ENCODE measurements at regions not wholly inside any gene's neighbourhood (a gene's known extent, or its start where the extent isn't known, plus 50 kb on each side); places are given as distances from the start of the nearest gene placed in this dataset.

GRCh38 chr6:142695016-142695415 lies 250.0 kb downstream of the HIVEP2 start:
- Histone ChIP-seq H3K4me3 (no peak overlapping the region), H3K27me3 (no peaks in the 10 kb centered on the region), H3K36me3 (no peaks in the 10 kb centered on the region), H3K4me1 (peaks cover 22% of the 10 kb centered on the region), H3K9me3 (no peaks in the 10 kb centered on the region), H3K27ac (no peak overlapping the region)
- no peak for TF ChIP-seq POLR2A (IDR thresholded peaks at IDR 0.05)
- TF ChIP-seq CTCF (IDR thresholded peaks at IDR 0.05): no peak
- no peak for TF ChIP-seq POLR2AphosphoS5 (IDR thresholded peaks at IDR 0.05; ENCODE audit: insufficient read depth in 1 of 2, low read depth in 1 of 2)
- intact Hi-C loops (cut with DNase I): loop anchor here (5.0 to 10.0 kb wide), 2 partner anchors 540 to 732 kb away; no protein-coding TSS in a partner anchor
- no peak for DNase-seq (ENCODE audit: extremely low spot score in 2 of 2)

- Histone ChIP-seq H3K4me3 (no peak overlapping the region), H3K9me3 (no peaks in the 10 kb centered on the region), H3K27me3 (no peaks in the 10 kb centered on the region), H3K36me3 (no peaks in the 10 kb centered on the region), H3K27ac (no peak overlapping the region), H3K4me1 (peaks cover 22% of the 10 kb centered on the region)
- intact Hi-C loops (cut with DNase I): loop anchor here (5.0 to 10.0 kb wide), 2 partner anchors 538 to 731 kb away; no protein-coding TSS in a partner anchor
- no peak for TF ChIP-seq POLR2A (IDR thresholded peaks at IDR 0.05)
- no peak for TF ChIP-seq POLR2AphosphoS5 (IDR thresholded peaks at IDR 0.05; ENCODE audit: insufficient read depth in 1 of 2, low read depth in 1 of 2)
- TF ChIP-seq CTCF (IDR thresholded peaks at IDR 0.05): no peak
- DNase-seq (ENCODE audit: extremely low spot score in 2 of 2): no peak
Observed at GRCh38 chr6:142696123-142697000, 248.6 kb downstream of the HIVEP2 start.

GRCh38 chr6:142697001-142697335 lies 248.0 kb downstream of the HIVEP2 start:
- Histone ChIP-seq H3K27ac (no peak overlapping the region), H3K27me3 (no peaks in the 10 kb centered on the region)
- intact Hi-C loops (cut with DNase I): loop anchor here (5.0 to 10.0 kb wide), 2 partner anchors 538 to 730 kb away; no protein-coding TSS in a partner anchor

GRCh38 chr6:142697922-142698321 lies 247.1 kb downstream of the HIVEP2 start:
- Histone ChIP-seq H3K36me3 (no peaks in the 10 kb centered on the region), H3K4me1 (peaks cover 27% of the 10 kb centered on the region), H3K4me3 (no peak overlapping the region), H3K27me3 (no peaks in the 10 kb centered on the region), H3K9me3 (no peaks in the 10 kb centered on the region), H3K27ac (no peak overlapping the region)
- no peak for DNase-seq (ENCODE audit: extremely low spot score in 2 of 2)
- TF ChIP-seq CTCF (IDR thresholded peaks at IDR 0.05): no peak
- TF ChIP-seq POLR2AphosphoS5 (IDR thresholded peaks at IDR 0.05; ENCODE audit: insufficient read depth in 1 of 2, low read depth in 1 of 2): no peak
- no peak for TF ChIP-seq POLR2A (IDR thresholded peaks at IDR 0.05)
- intact Hi-C loops (cut with DNase I): loop anchor here (5.0 to 10.0 kb wide), 2 partner anchors 537 to 729 kb away; no protein-coding TSS in a partner anchor

More at GRCh38 chr6:142697001-142697335, 248.0 kb downstream of the HIVEP2 start:
- TF ChIP-seq POLR2AphosphoS5 (IDR thresholded peaks at IDR 0.05; ENCODE audit: insufficient read depth in 1 of 2, low read depth in 1 of 2) (no peak), CTCF (IDR thresholded peaks at IDR 0.05) (no peak), POLR2A (IDR thresholded peaks at IDR 0.05) (no peak)
- Histone ChIP-seq H3K36me3 (no peaks in the 10 kb centered on the region), H3K4me3 (no peak overlapping the region), H3K9me3 (no peaks in the 10 kb centered on the region), H3K4me1 (peaks cover 22% of the 10 kb centered on the region)
- no peak for DNase-seq (ENCODE audit: extremely low spot score in 2 of 2)

- TF ChIP-seq POLR2A (IDR thresholded peaks at IDR 0.05) (no peak), POLR2AphosphoS5 (IDR thresholded peaks at IDR 0.05; ENCODE audit: insufficient read depth in 1 of 2, low read depth in 1 of 2) (no peak), CTCF (IDR thresholded peaks at IDR 0.05) (no peak)
- Histone ChIP-seq H3K4me1 (peaks cover 23% of the 10 kb centered on the region), H3K4me3 (no peak overlapping the region), H3K27ac (no peak overlapping the region), H3K9me3 (no peaks in the 10 kb centered on the region), H3K27me3 (no peaks in the 10 kb centered on the region), H3K36me3 (no peaks in the 10 kb centered on the region)
- intact Hi-C loops (cut with DNase I): loop anchor here (5.0 to 10.0 kb wide), 2 partner anchors 536 to 729 kb away; no protein-coding TSS in a partner anchor
- no peak for DNase-seq (ENCODE audit: extremely low spot score in 2 of 2)
Observed at GRCh38 chr6:142698751-142699150, 246.2 kb downstream of the HIVEP2 start.
